ENCODE measurements at regions not wholly inside any gene's neighbourhood (a gene's known extent, or its start where the extent isn't known, plus 50 kb on each side); places are given as distances from the start of the nearest gene placed in this dataset.

DNA sequence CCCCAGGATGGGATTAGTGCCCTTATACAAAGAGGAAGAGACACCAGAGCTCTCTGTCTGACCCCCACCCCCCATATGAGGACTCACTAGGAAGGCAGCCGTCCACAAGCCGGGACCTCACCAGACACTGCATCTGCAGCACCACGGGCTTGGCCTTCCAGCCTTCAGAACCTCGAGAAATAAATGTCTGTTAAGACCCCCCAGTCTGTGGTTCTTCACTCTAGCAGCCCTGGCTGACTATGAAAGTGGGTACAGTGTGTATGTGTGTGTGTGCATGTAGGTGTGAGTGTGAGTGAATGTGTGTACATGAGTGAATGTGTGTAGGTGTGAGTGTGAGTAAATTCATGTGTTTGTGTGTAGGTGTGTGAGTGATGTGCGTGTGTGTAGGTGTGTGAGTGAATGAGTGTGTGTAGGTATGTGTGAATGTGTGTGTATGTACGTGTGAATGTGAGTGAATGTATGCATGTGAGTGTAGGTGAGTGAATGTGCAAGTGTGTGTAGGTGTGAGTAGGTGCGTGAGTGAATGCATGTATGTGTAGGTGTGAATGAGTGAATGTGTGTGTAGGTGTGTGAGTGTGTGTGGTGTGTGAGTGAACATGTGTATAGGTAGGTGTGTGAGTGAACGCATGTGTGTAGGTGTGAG is 201.6 kb upstream of the ZNF536 start:
- no peak overlapping the region for H3K4me2 ChIP-seq (ENCODE audit: low read length)
- no peaks in the 10 kb centered on the region for H3F3A ChIP-seq (ENCODE audit: control insufficient read depth, insufficient read depth)
- H3K79me2 ChIP-seq (ENCODE audit: control insufficient read depth, low read length) = no peaks in the 10 kb centered on the region
- TF ChIP-seq, protein P1, sequence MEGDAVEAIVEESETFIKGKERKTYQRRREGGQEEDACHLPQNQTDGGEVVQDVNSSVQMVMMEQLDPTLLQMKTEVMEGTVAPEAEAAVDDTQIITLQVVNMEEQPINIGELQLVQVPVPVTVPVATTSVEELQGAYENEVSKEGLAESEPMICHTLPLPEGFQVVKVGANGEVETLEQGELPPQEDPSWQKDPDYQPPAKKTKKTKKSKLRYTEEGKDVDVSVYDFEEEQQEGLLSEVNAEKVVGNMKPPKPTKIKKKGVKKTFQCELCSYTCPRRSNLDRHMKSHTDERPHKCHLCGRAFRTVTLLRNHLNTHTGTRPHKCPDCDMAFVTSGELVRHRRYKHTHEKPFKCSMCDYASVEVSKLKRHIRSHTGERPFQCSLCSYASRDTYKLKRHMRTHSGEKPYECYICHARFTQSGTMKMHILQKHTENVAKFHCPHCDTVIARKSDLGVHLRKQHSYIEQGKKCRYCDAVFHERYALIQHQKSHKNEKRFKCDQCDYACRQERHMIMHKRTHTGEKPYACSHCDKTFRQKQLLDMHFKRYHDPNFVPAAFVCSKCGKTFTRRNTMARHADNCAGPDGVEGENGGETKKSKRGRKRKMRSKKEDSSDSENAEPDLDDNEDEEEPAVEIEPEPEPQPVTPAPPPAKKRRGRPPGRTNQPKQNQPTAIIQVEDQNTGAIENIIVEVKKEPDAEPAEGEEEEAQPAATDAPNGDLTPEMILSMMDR (IDR thresholded peaks at IDR 0.05; ENCODE audit: low read depth, low read length, poor library complexity, severe bottlenecking) = no peak
- no peak for TF ChIP-seq EZH2phosphoT487 (IDR thresholded peaks at IDR 0.05; ENCODE audit: borderline replicate concordance, low read length)
- H3K27me3 ChIP-seq (ENCODE audit: control insufficient read depth, low read length) = no peaks in the 10 kb centered on the region
- H3K9me2 ChIP-seq (replicated peaks; ENCODE audit: control insufficient read depth, low read length) = no peaks in the 10 kb centered on the region
- no peaks in the 10 kb centered on the region for H3K36me3 ChIP-seq (ENCODE audit: control insufficient read depth, low read length)
- no peak overlapping the region for H3K4me3 ChIP-seq (ENCODE audit: low read length)
- H3K4me1 ChIP-seq (ENCODE audit: control insufficient read depth, low read length) = no peaks in the 10 kb centered on the region
- no peaks in the 10 kb centered on the region for H4K20me1 ChIP-seq (ENCODE audit: control insufficient read depth, insufficient read depth, low read depth, low read length)
- H3K27ac ChIP-seq (ENCODE audit: low read depth, low read length) = no peak overlapping the region
- no peaks in the 10 kb centered on the region for H3K9me3 ChIP-seq (ENCODE audit: control insufficient read depth, insufficient read depth, low read length)

DNA sequence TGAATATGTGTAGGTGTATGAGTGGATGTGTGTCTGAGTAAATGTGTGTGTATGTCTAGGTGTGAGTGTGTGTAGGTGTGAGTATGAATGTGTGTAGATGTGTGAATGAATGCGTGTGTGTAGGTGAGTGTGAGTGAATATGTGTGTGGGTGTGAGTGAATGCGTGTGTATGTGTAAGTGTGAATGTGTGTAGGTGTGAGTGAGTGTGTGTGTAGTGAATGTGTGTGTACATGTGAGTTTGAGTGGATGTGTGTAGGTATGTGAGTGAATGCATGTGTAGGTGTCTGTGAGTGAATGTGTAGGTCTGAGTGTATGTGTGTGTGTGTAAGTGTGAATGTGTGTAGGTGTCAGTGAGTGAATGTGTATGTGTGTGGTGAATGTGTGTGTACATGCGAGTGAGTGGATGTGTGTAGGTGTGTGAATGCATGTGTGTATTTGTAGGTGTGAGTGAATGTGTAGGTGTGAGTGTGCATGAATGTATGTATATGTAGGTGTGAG is 201.0 kb upstream of the ZNF536 start:
- no peak for TF ChIP-seq EZH2phosphoT487 (IDR thresholded peaks at IDR 0.05; ENCODE audit: borderline replicate concordance, low read length)
- TF ChIP-seq, protein P1 (IDR thresholded peaks at IDR 0.05; ENCODE audit: low read depth, low read length, poor library complexity, severe bottlenecking) = no peak
- H3K36me3 ChIP-seq (ENCODE audit: control insufficient read depth, low read length) = no peaks in the 10 kb centered on the region
- no peak overlapping the region for H3K27ac ChIP-seq (ENCODE audit: low read depth, low read length)
- no peaks in the 10 kb centered on the region for H3K4me1 ChIP-seq (ENCODE audit: control insufficient read depth, low read length)
- no peaks in the 10 kb centered on the region for H3K9me2 ChIP-seq (replicated peaks; ENCODE audit: control insufficient read depth, low read length)
- H3K27me3 ChIP-seq (ENCODE audit: control insufficient read depth, low read length) = no peaks in the 10 kb centered on the region
- no peak overlapping the region for H3K4me2 ChIP-seq (ENCODE audit: low read length)
- no peaks in the 10 kb centered on the region for H4K20me1 ChIP-seq (ENCODE audit: control insufficient read depth, insufficient read depth, low read depth, low read length)
- H3F3A ChIP-seq (ENCODE audit: control insufficient read depth, insufficient read depth) = no peaks in the 10 kb centered on the region
- no peaks in the 10 kb centered on the region for H3K79me2 ChIP-seq (ENCODE audit: control insufficient read depth, low read length)
- H3K9me3 ChIP-seq (ENCODE audit: control insufficient read depth, insufficient read depth, low read length) = no peaks in the 10 kb centered on the region
- no peak overlapping the region for H3K4me3 ChIP-seq (ENCODE audit: low read length)

DNA sequence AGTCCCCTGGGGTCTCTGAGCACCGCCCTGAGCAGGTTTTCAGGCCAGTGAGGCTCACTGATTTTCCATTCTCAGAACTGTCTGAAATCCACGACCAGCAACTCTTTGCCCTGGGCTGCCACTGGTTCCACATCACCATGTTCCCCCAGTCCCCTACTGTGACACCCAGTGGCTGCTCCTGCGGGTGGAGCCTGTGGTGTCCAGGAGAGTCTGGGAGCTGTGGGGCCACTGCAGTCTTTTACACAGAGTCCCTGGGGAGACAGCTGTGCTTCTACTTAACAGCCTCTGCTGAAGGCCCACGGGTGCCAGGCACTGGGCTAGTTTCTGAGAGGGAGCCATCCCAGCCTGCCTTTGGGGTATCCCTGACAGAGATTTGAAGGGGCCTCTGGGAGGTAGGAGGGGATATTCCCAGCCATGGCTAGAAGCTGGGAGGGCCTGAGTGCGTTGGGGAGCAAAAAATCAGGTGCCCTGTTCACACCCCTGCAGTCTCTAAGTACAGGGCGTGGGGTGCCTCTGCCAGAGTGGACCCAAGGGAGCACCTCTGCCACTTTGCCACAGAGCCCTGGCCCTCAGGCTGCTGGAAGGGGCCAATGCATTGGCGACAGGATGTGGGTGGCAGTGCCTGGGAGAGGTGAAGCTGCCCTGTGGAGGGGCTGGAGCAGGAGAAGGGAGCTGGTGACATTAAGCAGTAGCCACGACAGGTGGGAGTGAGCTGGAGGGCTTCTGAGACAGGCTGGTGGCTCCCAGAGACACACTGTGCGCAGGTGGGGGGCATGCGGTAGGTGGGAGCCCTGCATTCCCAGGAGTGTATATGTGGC is 200.2 kb upstream of the ZNF536 start:
- Histone ChIP-seq H3K27me3 (ENCODE audit: control insufficient read depth, low read length) (no peaks in the 10 kb centered on the region), H3K4me2 (ENCODE audit: low read length) (no peak overlapping the region), H3K36me3 (ENCODE audit: control insufficient read depth, low read length) (no peaks in the 10 kb centered on the region), H3F3A (ENCODE audit: control insufficient read depth, insufficient read depth) (no peaks in the 10 kb centered on the region), H3K4me1 (ENCODE audit: control insufficient read depth, low read length) (no peaks in the 10 kb centered on the region), H3K9me3 (ENCODE audit: control insufficient read depth, insufficient read depth, low read length) (no peaks in the 10 kb centered on the region), H3K27ac (ENCODE audit: low read depth, low read length) (no peak overlapping the region), H3K79me2 (ENCODE audit: control insufficient read depth, low read length) (no peaks in the 10 kb centered on the region), H4K20me1 (ENCODE audit: control insufficient read depth, insufficient read depth, low read depth, low read length) (no peaks in the 10 kb centered on the region), H3K9me2 (replicated peaks; ENCODE audit: control insufficient read depth, low read length) (no peaks in the 10 kb centered on the region), H3K4me3 (ENCODE audit: low read length) (no peak overlapping the region)
- TF ChIP-seq EZH2phosphoT487 (IDR thresholded peaks at IDR 0.05; ENCODE audit: borderline replicate concordance, low read length) = no peak
- TF ChIP-seq, protein P1 (IDR thresholded peaks at IDR 0.05; ENCODE audit: low read depth, low read length, poor library complexity, severe bottlenecking) = no peak

All from DOHH2 (cell line).